Epidermal melanocyte (primary cell): ENCODE measurements at regions not wholly inside any gene's neighbourhood (a gene's known extent, or its start where the extent isn't known, plus 50 kb on each side); places are given as distances from the start of the nearest gene placed in this dataset.

Source experiments
- DNase-seq: peaks from one replicate; pipeline ENCODE4 v3.0.0; 2011; ENCODE audit warnings: low spot score; ENCODE audit not compliant: insufficient read length

DNA sequence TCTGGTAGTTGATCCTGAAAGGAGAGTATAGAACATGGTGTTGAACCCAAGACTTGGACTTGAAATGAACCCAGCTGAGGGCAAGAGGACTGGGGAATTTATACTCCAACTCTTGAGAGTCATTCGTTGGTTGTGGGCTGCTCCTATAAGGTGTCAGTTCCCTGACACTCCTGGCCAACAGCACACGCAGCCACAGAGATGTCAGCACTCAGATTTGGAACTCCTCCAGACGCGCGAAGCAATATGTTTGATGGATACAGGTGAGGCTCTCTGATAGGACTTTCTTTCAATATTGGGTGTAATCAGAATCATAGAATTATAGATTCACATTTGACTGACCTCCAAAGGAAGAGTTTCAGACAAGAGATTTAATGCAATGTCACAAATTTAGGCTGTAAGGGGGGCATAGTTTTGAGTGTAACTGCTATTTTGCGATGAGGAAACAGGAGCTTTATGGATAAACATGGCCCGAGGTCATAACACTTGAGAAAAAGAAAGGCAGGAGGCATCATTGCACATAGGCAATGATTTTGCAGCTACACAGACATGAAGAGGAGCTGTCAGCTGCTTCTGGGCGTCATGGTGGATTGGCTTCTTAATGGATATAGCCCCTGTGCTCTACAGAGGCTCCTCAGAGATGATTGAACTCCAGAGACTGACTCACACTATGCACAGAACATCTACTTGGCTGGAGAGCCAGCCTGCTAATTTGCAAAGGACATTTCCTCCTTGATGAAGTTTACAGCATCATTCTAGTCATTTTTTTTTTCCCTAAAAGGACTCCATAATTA is 569.2 kb upstream of the RGMA start:
- DNase-seq = no peak

DNA sequence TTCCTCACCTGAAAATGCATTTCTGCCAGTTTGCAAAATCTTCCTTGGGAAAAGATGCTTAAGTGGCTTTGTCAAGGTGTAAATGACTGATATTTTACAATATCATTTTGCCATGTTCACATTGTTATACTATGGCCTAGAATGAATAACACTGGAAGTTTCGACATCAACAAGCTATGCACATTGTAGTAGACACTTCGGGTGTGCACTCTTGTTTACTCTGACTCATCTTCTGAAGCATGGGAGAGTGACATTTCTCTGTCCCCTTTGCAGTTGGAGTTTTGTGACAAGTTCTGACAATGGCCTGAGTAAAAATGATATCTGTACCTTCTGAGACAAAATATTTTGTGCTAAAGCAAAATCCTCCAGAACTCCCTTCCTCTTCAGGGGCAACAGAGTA is 567.0 kb upstream of the RGMA start:
- no peak for DNase-seq

DNA sequence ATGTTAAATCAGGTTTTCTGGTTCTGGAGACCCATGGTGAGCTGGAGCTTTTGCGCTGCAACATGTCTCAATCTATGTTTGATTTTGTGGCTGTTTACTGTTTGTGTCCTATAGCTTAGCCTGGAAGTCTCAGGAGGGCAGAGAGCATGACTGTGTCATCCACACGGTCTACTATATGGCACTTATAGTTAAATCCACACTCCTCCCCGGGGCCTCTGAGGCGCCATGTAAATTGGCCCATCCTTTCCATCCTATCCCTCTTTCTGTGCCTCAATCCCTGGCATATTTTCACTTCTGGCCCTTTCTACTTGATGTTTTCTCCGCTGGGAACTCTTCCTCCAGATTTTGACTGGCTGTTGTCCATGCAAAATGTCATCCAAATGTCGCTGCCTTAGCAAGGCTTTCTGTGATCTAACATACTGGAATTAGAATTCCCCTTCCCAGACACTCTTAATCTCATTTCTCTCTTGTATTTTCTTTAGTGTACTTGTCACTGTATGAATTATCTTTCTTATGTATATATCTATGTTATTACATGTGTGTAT is 560.8 kb upstream of the RGMA start:
- no peak for DNase-seq

DNA sequence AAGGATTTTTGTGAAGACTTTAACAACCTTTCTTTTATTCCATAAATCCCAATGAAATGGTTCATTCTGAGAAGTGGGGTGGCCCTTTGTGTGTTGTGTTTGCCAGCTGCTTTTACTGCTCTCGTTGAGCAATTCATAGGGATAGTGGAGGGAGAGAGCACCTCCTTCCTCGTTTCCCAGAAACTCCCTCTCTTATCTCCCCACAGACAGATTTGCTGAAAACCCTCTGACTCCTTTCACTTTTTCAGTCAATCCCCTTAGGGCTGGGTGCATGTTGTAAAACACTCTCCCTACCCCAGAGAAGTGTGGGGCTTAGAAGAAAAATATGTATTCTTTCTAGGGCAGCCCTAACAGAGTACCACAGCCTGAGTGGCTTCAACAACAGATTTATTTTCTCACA is 557.2 kb upstream of the RGMA start:
- no peak for DNase-seq

DNA sequence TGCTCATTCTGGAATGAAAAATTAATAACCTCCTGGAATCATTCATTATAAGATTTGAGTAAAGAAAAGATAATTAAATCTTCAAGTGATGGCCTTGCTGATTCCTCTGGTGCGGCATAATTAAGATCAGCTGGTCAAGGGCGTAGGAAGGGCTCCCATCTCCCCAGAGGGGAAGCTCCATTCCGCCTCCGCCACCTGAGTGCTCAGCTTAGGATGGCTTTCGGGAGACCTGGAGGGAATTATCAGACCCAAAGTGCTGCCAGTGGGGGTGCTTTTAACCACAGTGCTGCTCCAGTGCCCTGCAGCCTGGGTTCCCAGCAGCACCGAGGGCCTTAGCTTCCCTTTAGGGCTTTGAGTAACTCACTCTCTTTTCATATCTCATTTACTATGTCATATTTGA is 556.6 kb upstream of the RGMA start:
- DNase-seq = no peak

DNA sequence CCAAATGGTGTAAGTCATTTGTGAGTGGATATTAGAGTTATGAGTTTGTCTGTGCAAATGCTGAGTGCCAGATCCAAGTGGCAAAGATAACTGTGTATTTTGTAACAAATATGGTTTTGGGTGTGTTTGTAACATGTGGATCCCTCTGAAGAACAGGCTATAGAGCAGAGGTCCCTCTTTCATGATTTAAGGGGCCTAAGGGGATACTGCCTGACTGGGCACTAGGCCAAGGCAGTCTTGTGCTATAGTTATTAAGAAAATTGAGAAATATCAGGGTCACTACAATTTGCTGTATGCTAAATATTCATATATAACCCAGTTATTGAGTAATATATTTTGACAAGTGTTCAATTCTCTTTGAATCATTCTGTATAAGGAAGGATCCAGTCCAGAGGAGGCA is 555.6 kb upstream of the RGMA start:
- DNase-seq = no peak

DNA sequence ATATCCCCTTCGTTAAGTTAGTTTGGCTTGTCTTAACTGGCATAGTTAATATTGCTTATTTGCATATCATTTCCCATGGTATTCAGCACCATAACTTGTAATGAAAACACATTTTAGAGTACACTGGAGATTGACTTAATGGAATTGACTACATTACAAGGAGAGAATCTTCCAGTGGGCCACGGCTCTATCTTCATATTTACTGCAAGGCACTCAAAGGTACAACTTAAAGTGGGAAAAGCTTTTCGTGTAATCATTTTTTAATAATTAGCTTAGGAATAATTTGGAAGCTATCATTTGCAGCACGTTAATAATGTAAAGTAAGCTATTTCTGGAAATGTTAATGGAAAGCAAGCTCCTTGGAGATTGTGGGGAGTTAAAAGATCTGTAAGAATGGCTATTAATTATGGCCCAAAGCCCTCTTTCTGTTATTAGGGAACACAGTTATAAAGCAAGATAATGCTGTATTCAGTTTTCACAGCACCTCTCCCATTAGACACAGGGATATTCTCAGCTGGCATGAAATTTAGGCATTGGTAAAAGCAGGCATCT is 551.5 kb upstream of the RGMA start:
- DNase-seq = no peak

DNA sequence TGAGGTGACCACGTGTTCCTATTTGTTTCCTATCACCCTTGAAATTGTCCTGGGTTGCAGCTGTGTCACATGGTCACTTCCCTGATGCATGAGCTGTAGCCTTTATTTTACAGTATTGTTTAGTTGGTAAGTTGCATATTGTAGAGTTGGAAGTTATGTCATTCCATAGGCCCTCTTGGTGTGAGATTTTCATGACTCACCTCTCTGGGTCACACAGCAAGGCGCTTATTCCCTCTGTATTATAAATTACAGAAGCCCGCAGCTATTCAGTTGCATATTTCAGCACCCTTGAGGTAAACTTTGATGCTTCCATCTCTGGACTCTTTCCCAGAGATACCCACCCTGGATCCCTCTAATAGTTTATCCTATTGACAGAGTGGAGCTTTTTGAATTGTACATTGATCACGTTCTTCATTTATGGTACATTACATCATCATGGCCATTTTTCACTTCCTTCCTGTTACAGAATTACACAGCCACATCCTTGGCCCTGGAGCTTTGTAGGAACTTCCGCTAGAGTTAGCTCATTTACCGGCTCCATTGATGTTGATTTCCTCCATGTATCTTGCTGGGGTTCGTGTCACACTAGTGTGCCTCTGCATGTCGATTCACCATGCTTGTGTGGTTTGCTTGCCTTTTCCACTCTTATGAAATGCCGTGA is 543.1 kb upstream of the RGMA start:
- no peak for DNase-seq

DNA sequence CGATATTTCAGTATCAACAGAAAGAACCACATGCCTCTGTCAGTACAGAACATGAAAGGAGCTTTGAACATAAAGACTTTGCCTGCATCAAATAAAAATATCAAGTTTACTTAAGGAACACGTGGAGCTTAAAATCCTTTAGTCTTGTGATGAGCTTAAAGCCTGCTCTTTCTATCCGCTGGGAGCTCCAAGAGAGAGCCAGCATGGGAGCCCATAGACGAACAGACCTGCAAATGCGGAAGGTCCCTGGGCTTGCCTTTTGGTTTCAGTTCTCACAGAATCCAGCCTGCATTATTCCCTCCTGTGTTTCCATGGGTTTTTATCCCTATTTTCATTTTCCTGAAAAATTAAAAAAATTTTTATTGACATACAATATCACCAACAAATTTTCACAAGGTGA is 530.6 kb upstream of the RGMA start:
- DNase-seq = no peak

DNA sequence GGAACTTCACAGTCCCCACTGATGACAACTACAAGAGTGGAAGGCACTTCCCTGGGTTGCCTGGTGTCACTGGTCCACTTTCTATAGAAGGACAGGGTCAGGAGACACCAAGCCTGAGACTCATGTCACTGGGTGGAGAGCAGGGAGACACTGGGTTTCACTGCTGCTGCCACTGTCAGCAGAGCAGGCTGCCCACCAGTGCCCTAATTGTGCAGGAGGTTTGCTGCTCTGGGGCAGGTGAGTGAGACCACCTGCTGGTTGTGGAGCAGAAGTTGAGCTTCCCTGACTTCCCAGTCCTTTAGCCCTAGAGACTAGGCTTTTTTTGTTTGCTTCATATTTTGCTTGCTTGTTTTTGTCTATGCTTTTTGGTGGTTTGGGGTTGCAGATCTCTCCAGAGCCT is 528.4 kb upstream of the RGMA start:
- no peak for DNase-seq

DNA sequence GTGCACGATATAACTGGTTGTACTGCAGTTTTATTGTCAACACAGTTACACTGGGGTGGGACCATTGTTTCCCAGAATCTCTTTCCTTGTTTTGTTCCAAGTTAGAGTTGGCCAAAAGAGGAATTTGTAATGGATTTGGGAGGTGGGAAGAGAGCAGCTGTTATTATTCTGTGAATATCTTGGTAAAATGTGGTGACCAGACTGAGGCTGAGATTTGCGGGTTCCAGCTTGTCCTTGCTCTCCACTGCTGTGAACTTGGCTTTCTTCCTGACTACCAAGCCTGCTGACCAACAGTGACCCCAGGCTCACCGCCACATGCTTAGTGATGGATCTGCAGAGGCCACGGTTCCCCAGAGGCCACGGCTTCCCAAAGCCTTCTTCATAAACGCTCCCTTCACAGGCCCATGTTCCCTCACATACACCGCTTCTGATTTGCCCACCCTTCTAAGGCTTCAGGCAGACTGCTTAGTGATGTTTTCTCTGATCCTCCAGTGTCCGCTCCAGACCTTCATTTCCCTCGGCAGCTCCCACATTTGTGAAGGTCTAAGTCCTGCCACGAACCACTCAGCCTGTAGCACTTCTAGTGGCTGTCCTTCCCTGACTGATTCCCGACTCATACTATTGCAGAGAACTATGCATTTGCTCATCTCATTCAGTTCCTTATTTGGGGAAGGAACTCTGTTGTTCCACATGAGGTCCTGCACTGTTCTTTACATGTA is 525.5 kb upstream of the RGMA start:
- DNase-seq = no peak

DNA sequence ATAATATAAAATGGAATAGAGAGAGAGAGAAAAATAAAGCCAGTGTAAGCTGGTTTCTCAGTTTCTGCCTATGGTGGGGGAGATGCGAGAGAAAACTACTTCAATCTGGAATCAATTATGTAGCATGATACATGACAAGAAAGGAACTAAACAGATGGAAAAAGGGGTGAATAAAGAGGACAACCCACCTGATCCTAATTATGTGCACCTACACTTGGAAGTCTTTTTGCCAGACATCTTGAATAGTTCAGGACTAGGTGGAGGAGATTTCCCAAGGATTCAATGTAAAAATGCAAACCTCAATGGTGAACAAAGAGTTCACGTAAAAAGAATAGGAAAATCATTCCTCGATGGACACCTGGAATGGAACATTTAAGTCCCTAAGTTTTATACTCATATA is 524.4 kb upstream of the RGMA start:
- no peak for DNase-seq

DNA sequence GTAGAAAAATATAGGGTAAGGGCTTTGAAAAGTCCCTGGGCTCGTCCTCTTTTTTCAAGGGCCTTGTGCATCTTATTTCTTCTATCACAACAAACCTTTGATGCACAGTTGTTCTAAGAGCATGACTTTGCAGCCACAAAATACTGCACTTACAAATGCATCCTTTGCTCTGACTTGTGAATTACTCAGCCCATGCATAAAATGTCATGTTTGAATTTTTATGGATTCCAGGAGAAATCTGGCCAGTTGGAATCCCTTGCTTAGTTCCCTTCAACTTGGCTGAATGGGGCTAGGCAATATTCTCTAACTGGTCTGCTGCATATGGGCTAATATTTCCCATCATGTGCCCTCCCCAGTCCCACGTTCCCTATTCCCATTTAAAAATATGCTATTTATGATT is 523.9 kb upstream of the RGMA start:
- no peak for DNase-seq

DNA sequence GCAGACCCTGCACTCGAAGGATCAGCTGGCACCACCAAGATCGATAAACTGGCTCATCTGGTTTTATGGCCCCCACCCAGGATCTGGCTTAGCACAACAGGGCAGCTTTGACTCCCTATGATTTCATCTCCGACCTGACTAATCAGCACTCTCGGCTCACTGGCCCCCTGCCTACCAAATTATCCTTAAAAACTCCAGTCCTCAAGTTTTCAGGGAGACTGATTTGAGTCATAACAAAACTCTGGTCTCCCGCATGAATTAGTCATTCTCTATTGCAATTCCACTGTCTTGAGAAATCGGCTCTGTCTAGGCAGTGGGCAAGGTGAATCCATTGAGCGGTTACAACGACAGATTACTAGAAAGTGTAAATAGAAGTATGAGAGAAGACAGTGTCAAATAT is 521.9 kb upstream of the RGMA start:
- DNase-seq = no peak

DNA sequence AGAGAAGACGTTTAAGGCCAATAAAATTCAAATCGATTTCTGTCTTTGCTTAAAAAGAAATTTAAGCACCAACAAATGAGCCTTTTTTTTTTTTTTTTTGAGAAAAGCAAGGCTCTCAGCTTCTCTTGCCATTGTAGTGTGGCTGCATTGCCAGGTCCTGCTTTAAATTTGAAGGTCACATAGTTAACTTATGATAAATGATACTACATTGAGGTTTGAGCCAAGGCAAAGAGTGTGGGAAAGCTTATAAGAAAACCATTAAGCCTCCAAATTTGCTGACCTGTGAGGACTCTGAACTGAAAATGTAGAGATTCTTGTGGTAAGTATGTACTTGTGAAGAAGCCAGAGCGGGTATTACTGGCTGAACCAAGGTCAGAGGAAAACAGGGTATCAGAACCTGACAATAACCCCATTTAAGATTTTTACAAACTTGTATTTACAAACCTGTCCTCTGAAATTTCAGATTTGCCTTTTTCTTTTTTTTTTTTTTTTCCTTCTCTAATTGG is 519.7 kb upstream of the RGMA start:
- DNase-seq = no peak

DNA sequence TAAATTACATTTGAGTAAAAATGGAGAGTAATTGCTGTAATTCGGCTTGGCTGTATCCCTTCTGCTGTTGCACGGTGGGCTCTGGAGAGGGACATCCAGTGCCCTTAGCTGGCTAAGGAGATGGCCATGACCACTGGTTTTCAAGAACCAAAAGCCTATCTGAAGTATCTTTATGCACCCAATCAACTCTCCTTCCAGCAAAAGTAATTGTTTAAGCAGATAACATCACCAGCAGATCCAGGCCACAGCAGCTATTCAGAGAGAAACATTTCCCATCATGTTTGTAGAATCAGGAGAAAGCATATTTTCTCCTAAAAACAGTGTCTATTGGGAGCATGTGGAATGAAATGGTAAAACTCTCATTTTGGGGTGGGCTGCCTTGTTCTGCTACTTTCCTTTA is 514.5 kb upstream of the RGMA start:
- DNase-seq = no peak

DNA sequence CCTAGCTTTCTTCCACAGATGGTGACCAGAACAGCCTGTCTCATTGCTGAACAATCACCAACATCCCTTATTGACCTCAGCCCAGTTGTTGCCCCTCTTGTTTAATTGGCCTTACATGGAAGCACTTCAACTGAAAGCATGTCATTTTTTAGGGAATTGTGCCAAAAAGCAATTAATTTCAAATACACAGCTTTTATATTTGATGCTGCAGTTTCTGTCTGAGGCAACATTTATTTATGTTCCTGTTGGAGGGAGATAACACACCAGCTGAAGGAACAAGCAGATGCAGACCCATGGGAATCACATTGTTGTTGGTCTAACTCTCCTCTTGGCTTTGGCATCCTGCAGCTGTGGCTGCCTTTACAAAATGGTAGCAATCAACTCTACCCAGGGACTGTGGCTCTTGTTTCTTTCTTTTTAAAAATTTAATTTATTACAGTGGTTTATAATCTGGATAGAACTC is 498.1 kb upstream of the RGMA start:
- no peak for DNase-seq

DNA sequence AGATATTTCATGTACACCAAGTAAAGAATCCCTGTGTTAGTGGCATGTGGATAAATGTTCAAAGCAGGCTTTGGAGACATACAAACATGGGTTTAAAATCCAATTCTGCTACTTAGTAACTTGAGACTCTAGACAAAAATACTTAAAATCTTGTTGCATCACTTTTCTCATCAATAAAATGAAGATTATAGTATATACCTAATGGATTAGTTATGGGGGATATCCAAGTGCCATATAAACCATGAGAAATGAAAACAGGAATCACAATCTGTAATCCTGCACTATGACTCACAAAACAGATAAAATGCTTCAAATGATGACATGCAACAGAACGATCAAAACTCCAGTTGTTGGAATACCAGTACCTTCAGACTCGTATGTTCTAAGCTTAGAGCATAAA is 496.0 kb upstream of the RGMA start:
- no peak for DNase-seq

DNA sequence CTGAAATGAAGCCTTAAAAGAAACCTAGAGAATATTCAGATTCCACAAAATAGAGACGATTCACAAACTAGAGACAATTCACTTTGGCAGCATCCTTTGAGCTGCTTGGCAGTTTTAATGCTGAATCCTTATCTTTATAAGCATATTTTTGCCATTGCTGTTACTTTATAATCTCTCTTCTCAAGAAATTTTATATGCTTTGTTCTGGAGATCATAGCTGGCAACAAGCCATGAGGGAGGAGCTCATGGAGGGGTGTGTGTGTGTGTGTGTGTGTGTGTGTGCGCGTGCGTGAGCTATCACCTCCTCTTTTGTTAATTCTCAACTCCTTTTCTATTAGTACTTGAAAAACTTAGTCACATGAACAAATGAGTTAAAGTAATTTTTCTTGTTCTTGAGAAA is 495.0 kb upstream of the RGMA start:
- no peak for DNase-seq

DNA sequence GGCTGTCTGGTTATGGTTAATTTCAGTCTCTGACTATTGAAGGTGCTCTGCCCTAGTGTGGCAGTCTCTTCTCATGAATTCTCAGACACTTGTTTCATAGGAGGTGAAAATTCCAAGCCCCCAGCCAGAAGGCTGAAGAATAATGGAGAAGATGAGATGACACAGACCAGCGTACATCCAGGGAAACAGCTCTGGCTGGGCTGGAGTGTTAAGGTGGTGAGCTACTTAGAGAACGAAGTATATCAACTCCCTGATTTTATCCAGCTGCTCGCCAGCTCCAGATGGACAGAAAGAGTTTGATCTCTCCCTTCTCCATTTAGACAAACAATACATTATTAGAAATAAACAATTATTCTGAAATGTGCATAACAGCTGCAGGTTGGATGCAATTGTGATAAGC is 494.5 kb upstream of the RGMA start:
- DNase-seq = no peak

DNA sequence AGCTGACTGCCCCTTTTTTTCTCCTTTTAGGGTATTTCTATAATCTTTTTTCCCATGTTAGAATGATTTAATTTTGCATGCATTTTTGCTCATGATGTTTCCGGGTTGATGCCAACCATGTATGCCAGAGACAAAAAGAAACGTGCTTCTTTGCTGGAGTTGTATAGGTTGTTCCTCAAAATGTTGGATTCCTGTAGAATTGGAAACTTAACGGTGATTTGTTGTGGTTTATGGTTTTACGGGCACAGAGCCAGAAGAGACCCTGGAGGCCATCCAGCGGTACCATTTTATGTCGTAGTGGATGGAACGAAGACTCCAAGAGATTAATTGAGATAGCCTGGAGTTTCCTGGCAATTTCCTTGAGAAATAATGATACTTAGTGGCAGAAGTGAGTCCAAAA is 481.5 kb upstream of the RGMA start:
- no peak for DNase-seq

DNA sequence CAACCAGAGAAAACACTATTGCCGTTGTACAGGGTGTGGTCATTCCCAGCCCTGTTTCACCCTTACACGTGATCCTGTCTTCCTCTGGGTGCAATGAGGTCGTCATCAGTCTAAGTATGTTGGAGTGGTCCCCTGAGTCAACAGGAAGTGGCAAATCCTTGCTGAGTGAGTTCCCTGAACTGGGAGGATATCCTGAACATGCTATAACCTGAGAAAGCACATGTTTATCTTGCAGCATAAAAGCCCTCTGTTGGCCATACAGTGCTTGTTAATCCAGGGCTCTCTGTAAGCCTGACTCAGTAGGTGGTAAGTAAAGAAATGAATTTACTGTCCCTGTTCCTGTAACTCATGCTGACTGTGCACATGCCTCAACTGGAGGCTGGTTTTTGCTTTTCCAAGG is 477.8 kb upstream of the RGMA start:
- DNase-seq = no peak
